GM19438 (cell line): ENCODE measurements at regions not wholly inside any gene's neighbourhood (a gene's known extent, or its start where the extent isn't known, plus 50 kb on each side); places are given as distances from the start of the nearest gene placed in this dataset.
"Not testable (repeated sequence)": the region's sequence is repeated elsewhere in the genome, so short reads cannot be mapped to it uniquely, and the experiment has no call there.

Source experiments
- ATAC-seq: cut with Tn5 transposase; IDR thresholded peaks from one replicate; pipeline ENCODE4 v1.9.1; 2021; ENCODE audit warnings: low read depth; ENCODE audit not compliant: unreplicated experiment

DNA sequence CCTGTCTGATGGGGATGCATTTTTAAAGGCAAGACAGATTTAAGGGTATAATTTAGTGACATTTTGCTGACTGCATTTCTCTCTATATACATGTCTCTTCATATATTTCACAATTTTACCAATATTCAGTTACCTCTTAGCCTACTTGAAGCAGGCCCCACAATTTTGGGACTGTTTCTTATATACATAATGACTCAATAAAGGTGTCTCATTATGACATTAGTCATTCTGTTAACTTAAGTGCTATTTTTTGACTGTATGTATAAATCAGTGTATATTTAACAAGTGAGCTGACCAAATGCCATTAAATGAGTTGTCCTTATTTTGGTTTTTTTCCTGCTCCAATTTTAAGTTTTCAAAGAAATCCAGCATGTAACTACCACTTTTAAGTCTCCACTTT, 313.3 kb downstream of the SOX4 start:
- no peak for ATAC-seq

GRCh38 chr6:21907291-21907690, 313.7 kb downstream of the SOX4 start:
- no peak for ATAC-seq

- no peak for ATAC-seq
These were observed 314.8 kb downstream of the SOX4 start for GRCh38 chr6:21908161-21908848.

- ATAC-seq = no peak
These were observed 315.8 kb downstream of the SOX4 start for GRCh38 chr6:21909321-21909720.

- ATAC-seq = no peak
These were observed 317.7 kb downstream of the SOX4 start for GRCh38 chr6:21911208-21911607.

GRCh38 chr6:21912151-21912832, 318.7 kb downstream of the SOX4 start:
- ATAC-seq = no peak

DNA sequence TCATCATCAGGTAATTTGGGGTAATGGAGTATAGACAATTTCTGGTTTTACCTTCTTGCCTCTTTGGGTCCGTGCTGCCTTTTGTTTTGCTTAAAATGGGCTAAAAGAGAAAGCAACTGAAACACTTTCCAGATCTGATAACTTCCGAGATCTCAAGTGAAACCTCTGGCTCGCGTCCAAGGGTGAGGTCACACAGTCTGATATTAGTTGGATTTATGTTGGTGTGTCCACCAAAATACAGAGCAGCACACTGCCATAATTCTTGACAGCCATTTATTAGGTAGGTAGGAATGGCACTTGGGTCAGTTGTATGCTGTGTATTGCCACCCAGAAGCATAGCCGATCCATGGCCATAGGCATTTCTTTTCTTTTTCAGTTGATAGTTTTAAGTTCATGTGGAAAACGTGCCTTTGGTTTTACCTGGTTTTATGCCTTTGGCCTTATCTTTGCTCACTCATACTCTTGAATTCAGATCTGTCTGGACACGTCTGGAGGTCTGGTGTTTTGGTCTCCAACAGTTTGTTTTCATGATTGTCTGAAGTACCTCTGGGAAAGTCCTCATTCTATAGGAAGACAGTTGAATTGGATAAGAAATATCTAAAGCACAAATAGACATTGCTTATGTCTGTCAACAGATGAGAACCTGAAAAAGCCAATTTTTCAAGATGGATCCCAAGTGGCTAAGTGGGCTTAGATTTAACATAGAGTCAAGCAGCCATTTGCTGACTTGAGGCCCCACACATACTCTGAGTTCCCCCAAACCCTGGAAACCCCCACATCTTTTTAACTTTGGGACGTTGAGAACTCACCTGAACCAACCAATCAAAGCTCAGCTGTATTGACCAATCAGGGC, 320.8 kb downstream of the SOX4 start:
- ATAC-seq = no peak

- no peak for ATAC-seq
These were observed 322.2 kb downstream of the SOX4 start for GRCh38 chr6:21915707-21916260.

- no peak for ATAC-seq
These were observed 324.5 kb downstream of the SOX4 start for GRCh38 chr6:21918041-21918440.

DNA sequence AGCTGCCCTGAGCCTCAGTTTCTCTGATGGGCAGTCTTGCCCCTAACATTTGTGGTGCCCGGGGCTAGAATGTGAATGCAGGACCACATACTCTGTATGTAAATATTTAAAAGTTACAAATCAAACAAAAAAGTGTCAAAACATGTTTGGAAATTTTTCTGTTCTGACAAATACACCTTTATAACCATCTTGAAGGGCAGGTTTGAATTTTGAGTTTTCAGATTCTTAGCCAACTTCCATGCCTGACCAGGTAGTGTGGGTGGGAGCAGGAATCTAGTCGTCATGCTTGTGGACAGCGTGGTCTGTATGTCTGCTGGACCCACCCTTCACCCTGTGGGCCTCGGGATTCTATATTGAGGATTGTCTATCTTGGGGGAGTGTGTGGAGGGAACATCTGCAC, 325.1 kb downstream of the SOX4 start:
- ATAC-seq = no peak

- no peak for ATAC-seq
These were observed 328.5 kb downstream of the SOX4 start for GRCh38 chr6:21922086-21922485.

DNA sequence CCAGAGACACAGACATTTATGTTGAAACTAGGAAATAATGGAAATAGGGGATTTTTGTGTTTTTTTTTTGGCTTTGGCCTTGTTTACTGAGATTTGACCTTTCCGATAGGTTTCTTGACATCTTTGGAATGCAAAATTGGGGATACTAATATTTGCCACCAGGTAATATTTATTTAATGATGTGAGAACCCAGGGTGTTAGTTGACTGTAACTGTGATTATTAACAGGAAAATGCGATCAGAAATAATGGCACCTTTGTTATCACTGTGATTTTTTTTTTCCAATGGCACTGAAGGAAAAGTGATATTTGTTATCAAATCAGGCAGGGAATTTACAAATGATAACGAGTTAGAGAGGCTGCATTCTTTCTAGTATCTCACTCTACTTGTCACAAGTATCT, 330.5 kb downstream of the SOX4 start:
- no peak for ATAC-seq

DNA sequence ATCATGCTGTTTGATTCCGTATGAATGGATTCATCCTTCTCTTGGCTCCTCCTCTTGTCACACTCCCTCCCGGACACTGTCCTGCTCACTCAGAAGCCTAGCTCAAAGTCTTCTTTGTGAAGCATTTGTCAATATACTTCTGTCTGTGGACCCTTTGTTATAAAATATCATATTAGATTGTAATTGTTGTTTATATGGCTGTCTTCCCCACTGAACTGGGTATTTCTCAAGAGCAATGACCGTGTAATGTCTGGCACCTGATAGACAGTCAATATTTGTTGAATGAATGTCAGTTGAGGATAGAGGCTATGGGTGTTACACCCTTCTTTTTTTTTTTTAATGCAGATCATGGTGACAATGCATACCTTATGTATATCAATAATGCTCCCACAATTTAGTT, 335.3 kb downstream of the SOX4 start:
- no peak for ATAC-seq

DNA sequence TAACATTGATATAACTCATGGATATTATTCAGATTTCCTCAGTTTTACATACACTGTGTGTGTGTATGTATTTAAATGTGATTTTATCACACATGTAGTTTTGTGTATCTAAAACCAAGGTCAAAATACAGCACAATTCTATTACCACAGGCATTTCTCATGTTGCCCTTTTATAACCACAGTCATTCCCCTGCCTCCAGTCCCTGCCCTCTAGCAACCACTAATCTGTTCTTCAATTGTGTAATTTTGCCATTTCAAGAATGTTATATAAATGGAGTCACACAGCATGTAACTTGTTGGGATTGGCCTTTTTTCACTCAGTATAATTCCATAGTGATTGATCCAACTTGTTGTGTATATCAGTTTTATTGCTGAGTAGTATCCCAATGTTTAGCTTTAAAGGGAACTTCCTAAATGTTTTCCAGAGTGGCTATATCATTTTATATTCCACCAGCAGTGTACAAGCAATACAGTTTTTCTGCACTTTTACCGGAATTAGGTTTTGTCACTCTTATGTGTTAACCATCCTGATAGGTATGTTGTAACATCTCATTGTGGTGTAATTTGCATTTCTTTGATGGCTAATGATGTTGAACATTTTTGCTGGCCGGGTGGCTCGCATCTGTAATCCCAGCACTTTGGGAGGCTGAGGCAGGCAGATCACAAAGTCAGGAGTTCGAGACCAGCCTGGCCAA, 338.2 kb downstream of the SOX4 start:
- ATAC-seq = no peak

DNA sequence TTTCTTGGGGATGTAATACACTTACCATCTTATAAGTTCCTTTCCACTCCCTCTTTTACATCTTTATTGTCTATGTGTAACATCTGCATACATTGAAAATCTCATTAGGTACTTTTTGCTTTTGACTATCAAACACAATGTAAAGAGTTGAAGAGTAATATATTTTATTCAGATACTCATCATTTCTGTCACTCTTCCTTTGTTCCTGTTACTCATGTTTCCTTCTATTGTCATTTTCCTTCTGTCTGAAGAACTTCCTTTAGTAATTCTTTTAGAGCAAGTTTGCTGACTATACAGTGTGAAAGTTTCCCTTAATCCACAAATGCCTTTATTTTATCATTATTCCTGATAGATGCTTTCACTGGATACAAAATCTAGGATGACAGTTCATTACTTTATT, 339.8 kb downstream of the SOX4 start:
- ATAC-seq = no peak

DNA sequence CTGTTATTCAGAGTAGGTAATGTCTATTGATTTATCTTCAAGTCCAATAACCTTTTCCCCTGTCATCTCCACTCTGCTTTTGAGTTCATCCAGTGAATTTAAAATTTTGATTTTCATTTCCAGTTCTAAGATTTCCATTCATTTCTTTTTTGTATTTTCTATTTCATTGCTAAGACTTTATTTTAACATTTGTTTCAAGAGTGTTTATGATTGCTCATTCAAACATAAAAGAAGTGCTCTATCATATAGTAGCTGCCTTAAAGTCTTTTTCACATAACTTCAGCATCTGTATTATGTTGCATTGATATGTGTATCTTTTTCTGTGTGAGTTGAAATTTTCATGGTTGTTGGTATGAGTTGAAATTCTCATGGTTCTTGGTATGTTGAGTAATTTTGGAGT, 341.6 kb downstream of the SOX4 start:
- ATAC-seq = no peak

GRCh38 chr6:21935561-21936028, 342.0 kb downstream of the SOX4 start:
- no peak for ATAC-seq

DNA sequence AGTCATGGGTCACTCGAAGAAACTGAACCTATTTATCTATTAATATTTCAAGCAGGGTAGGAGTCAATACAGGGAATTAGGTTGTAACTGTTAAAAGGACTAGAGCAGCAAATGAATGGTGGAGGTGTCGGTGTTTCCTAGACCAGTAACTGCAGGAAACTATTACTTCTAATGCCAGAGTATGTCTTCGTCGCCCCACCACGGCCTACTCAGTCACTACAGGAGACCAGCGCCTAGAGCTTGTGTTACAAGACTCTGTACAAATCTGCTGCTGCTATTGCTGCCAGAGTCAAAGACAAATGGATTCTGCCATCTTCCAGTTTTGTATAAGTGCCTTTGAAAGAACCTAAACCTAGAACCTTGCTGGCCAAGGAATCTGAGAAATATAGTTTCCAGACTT, 343.9 kb downstream of the SOX4 start:
- no peak for ATAC-seq

GRCh38 chr6:21939066-21939465, 345.5 kb downstream of the SOX4 start:
- not testable (repeated sequence) for ATAC-seq

- ATAC-seq = no peak
These were observed 348.4 kb downstream of the SOX4 start for GRCh38 chr6:21941926-21942325.

- no peak for ATAC-seq
These were observed 349.3 kb downstream of the SOX4 start for GRCh38 chr6:21942897-21943296.
